ENCODE measurements at regions not wholly inside any gene's neighbourhood (a gene's known extent, or its start where the extent isn't known, plus 50 kb on each side); places are given as distances from the start of the nearest gene placed in this dataset.

GRCh38 chr6:113786168-113786567, 71.0 kb upstream of the MARCKS start:
- TF ChIP-seq, protein P1, sequence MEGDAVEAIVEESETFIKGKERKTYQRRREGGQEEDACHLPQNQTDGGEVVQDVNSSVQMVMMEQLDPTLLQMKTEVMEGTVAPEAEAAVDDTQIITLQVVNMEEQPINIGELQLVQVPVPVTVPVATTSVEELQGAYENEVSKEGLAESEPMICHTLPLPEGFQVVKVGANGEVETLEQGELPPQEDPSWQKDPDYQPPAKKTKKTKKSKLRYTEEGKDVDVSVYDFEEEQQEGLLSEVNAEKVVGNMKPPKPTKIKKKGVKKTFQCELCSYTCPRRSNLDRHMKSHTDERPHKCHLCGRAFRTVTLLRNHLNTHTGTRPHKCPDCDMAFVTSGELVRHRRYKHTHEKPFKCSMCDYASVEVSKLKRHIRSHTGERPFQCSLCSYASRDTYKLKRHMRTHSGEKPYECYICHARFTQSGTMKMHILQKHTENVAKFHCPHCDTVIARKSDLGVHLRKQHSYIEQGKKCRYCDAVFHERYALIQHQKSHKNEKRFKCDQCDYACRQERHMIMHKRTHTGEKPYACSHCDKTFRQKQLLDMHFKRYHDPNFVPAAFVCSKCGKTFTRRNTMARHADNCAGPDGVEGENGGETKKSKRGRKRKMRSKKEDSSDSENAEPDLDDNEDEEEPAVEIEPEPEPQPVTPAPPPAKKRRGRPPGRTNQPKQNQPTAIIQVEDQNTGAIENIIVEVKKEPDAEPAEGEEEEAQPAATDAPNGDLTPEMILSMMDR (IDR thresholded peaks at IDR 0.05; ENCODE audit: low read depth, low read length, missing input control) = no peak
- TF ChIP-seq TAF1 (conservative IDR thresholded peaks at IDR 0.05) = no peak
- no peak for TF ChIP-seq YY1 (IDR thresholded peaks at IDR 0.05)
- no peak for TF ChIP-seq NR2F2 (IDR thresholded peaks at IDR 0.05)
- no peak for TF ChIP-seq MAX (IDR thresholded peaks at IDR 0.05)
- no peak for TF ChIP-seq FOXA1 (IDR thresholded peaks at IDR 0.05)
- no peak for TF ChIP-seq JUND (IDR thresholded peaks at IDR 0.05)
- no peak for TF ChIP-seq GABPA (IDR thresholded peaks at IDR 0.05 in 1 of 2, conservative IDR thresholded peaks at IDR 0.05 in 1 of 2)
- TF ChIP-seq, protein P2, sequence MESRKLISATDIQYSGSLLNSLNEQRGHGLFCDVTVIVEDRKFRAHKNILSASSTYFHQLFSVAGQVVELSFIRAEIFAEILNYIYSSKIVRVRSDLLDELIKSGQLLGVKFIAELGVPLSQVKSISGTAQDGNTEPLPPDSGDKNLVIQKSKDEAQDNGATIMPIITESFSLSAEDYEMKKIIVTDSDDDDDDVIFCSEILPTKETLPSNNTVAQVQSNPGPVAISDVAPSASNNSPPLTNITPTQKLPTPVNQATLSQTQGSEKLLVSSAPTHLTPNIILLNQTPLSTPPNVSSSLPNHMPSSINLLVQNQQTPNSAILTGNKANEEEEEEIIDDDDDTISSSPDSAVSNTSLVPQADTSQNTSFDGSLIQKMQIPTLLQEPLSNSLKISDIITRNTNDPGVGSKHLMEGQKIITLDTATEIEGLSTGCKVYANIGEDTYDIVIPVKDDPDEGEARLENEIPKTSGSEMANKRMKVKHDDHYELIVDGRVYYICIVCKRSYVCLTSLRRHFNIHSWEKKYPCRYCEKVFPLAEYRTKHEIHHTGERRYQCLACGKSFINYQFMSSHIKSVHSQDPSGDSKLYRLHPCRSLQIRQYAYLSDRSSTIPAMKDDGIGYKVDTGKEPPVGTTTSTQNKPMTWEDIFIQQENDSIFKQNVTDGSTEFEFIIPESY (IDR thresholded peaks at IDR 0.05) = no peak
- TF ChIP-seq RXRA (IDR thresholded peaks at IDR 0.05) = no peak
